Progenitor cell of endocrine pancreas (in vitro differentiated cells): ENCODE measurements at regions not wholly inside any gene's neighbourhood (a gene's known extent, or its start where the extent isn't known, plus 50 kb on each side); places are given as distances from the start of the nearest gene placed in this dataset.

Experiments
- DNase-seq: peaks from one replicate; pipeline ENCODE4 v3.0.0; 2021; ENCODE audit warnings: low spot score; ENCODE audit not compliant: unreplicated experiment
- H3K27ac Mint-ChIP-seq: 2 replicates; pipeline ENCODE4 v1.8.0; 2021; ENCODE audit warnings: mild to moderate bottlenecking, moderate library complexity, mixed read lengths
- H3K27me3 Mint-ChIP-seq: 2 replicates; pipeline ENCODE4 v1.8.0; 2021; ENCODE audit warnings: mixed read lengths
- H3K36me3 Mint-ChIP-seq: 2 replicates; pipeline ENCODE4 v1.8.0; 2022; ENCODE audit warnings: mixed read lengths; ENCODE audit not compliant: insufficient read depth
- H3K4me1 Mint-ChIP-seq: 2 replicates; pipeline ENCODE4 v1.8.0; 2021; ENCODE audit warnings: low read depth, mixed read lengths
- H3K4me3 Mint-ChIP-seq: 2 replicates; pipeline ENCODE4 v1.8.0; 2021; ENCODE audit warnings: low read depth, mild to moderate bottlenecking, moderate library complexity, mixed read lengths
- H3K9me3 Mint-ChIP-seq: 2 replicates; pipeline ENCODE4 v1.8.0; 2021; ENCODE audit warnings: low read depth, mixed read lengths
- TF ChIP-seq, protein P1 (sequence below): fragments of 200-600 bp; sonication (generic); IDR thresholded peaks from one replicate; pipeline ENCODE4 v1.5.0; 2021; ENCODE audit warnings: antibody characterized with exemption, mild to moderate bottlenecking; ENCODE audit not compliant: unreplicated experiment

DNA sequence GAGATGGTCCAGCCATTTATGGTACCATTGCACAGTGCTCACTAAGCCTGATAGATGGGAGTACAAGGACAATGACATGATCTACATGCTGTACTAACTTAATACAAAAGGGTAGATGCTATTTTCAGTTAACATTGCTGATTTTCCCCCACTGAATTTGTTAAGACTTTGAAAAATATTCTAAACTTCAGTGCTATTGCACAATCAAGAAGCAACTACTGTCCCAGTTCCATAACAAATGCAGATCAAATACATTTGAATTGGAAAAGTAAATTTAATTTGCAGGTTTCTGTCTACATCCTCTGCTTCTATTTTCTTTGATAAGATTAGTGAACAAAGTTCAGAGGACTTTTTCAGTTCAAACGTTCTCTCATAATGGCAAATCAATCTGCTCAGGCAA is 366.8 kb upstream of the FGF13 start:
- H3K27me3 Mint-ChIP-seq: peaks cover 28% of the 10 kb centered on the region
- H3K9me3 Mint-ChIP-seq: no peaks in the 10 kb centered on the region
- TF ChIP-seq, protein P1, sequence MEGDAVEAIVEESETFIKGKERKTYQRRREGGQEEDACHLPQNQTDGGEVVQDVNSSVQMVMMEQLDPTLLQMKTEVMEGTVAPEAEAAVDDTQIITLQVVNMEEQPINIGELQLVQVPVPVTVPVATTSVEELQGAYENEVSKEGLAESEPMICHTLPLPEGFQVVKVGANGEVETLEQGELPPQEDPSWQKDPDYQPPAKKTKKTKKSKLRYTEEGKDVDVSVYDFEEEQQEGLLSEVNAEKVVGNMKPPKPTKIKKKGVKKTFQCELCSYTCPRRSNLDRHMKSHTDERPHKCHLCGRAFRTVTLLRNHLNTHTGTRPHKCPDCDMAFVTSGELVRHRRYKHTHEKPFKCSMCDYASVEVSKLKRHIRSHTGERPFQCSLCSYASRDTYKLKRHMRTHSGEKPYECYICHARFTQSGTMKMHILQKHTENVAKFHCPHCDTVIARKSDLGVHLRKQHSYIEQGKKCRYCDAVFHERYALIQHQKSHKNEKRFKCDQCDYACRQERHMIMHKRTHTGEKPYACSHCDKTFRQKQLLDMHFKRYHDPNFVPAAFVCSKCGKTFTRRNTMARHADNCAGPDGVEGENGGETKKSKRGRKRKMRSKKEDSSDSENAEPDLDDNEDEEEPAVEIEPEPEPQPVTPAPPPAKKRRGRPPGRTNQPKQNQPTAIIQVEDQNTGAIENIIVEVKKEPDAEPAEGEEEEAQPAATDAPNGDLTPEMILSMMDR: no peak
- no peak for DNase-seq
- H3K4me3 Mint-ChIP-seq: no peak overlapping the region
- H3K27ac Mint-ChIP-seq: no peak overlapping the region
- H3K4me1 Mint-ChIP-seq: peaks cover 11% of the 10 kb centered on the region
- no peaks in the 10 kb centered on the region for H3K36me3 Mint-ChIP-seq

DNA sequence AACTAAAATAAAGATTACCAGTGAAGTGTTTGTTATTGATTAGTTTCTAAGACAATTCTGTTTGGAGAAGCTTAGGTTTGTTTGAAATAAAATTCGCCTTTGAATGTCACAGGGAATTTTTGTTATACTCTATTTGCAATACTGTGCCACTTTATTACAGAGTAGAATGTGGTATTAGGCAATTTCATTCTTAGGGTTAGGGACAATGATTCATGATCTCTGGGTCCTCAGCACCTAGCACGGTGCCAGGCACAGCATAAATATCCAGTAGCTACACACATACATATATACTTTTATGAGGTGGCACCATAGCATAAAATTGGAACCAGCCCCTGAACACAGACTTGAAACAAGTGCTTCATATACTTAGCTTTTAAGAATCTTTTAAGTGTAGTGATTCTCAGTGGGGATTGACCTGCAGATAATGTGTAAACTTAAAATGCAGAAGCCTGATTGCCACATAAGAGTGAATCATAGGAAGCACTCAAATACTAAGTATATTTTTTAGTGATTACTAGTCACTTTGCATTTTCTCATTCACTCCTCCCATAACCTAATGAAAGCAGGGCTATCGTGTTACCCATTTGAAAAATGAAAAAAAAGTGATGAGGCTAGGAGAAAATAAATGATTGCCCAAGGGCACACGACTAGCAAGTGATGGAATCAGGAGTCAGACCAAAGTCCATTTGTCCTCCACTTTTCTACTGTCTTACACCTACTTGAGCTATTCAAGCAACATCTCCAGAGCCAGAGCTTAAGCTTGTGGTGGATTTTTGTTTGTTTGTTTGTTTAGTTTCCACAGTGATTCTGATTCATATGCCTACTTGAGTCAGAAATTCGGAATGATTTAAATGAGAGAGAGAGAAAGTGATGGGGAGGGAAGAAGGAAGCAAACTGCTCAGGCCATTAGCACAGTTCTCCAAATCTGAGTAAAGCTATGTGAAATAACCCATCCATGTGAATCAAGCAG is 366.0 kb upstream of the FGF13 start:
- DNase-seq: no peak
- peaks cover 11% of the 10 kb centered on the region for H3K4me1 Mint-ChIP-seq
- no peaks in the 10 kb centered on the region for H3K9me3 Mint-ChIP-seq
- peaks cover 28% of the 10 kb centered on the region for H3K27me3 Mint-ChIP-seq
- H3K27ac Mint-ChIP-seq: no peak overlapping the region
- H3K4me3 Mint-ChIP-seq: no peak overlapping the region
- H3K36me3 Mint-ChIP-seq: no peaks in the 10 kb centered on the region
- TF ChIP-seq, protein P1: no peak

DNA sequence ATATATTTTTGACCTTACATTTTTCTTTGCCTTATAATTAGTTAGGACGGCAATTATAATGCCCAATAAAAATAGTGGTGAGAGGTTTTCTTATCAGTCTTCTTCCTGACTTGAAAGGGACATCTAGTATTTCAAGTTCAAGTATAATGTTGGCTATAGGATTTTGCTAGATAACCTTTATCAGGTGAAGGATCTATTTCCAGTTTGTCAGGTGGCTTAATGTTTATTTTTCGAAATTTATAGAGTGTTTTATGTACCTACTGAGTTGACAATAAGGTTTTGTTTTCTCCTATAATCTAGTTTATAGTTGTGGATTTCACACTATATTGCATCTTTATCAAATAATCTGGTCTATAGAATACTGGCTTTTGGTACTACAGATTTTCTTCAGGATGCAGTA is 351.8 kb upstream of the FGF13 start:
- TF ChIP-seq, protein P1: no peak
- Mint-ChIP-seq H3K9me3 (peaks cover 25% of the 10 kb centered on the region), H3K36me3 (peaks cover 13% of the 10 kb centered on the region), H3K27me3 (no peaks in the 10 kb centered on the region), H3K4me3 (no peak overlapping the region), H3K27ac (no peak overlapping the region), H3K4me1 (peaks cover 1% of the 10 kb centered on the region)
- DNase-seq: no peak

DNA sequence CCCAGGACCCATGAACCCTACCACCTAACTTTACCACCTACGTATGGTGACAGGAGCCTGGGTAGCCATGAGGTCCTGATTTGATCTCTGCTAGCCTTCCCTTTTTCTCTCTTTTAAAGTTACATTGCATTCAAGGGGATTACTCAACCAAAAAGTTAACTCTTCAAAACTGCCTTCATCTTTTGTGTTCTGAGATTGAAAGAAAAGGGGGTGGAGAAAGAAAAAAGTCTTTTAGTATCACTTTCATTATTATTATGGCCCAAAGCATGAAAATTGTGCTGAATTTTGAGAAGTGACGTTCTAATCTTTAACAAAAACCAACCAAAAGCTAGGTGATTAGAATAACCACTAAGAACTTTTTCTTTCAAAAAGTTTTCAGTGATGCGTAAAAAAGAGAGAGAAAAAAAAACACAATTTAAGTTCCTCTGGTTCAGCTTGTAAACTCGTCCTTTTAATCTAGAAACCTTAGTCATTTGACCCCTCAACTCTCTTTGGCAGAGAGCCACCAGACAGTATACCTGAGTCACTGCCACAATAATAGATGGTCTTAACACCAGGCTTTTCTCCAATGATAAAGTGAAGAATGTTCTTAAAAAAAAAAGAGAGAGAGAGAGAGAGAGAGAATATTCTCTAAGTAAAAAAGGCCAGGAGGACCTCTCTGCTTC is 347.4 kb upstream of the FGF13 start:
- H3K27me3 Mint-ChIP-seq: no peaks in the 10 kb centered on the region
- H3K27ac Mint-ChIP-seq: no peak overlapping the region
- peaks cover 2% of the 10 kb centered on the region for H3K36me3 Mint-ChIP-seq
- TF ChIP-seq, protein P1: no peak
- DNase-seq: no peak
- H3K4me1 Mint-ChIP-seq: peaks cover 1% of the 10 kb centered on the region
- H3K9me3 Mint-ChIP-seq: peaks cover 6% of the 10 kb centered on the region
- H3K4me3 Mint-ChIP-seq: no peak overlapping the region

DNA sequence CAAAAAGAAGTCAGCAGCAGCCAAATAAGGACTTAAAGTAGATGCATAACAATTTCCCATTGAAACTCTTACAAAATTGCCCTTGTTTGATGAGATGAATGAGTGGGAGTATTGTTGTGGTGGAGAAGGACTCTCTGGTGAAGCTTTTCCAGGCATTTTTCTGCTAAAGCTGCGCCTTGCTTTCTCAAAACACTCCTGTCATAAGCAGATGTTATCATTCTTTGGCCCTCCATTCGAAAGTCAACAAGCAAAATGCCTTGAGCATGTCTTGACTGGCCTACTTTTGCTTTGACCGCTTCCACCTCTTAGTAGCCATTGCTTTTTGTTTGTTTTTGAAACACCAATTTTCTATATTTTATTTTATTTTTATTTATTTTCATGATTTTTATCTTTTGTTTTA is 340.9 kb upstream of the FGF13 start:
- Mint-ChIP-seq H3K27ac (no peak overlapping the region), H3K4me1 (no peaks in the 10 kb centered on the region), H3K27me3 (no peaks in the 10 kb centered on the region), H3K4me3 (no peak overlapping the region), H3K9me3 (peaks cover 15% of the 10 kb centered on the region), H3K36me3 (peaks cover 2% of the 10 kb centered on the region)
- TF ChIP-seq, protein P1: no peak
- no peak for DNase-seq
